ENCODE measurements at regions not wholly inside any gene's neighbourhood (a gene's known extent, or its start where the extent isn't known, plus 50 kb on each side); places are given as distances from the start of the nearest gene placed in this dataset.

GRCh38 chr15:47434596-47434995 lies 282.7 kb upstream of the SEMA6D start:
- no peak for DNase-seq (ENCODE audit: low read depth)
- TF ChIP-seq CTCF (IDR thresholded peaks at IDR 0.05; ENCODE audit: insufficient read depth, low read length): no peak

GRCh38 chr15:47437491-47437890 lies 279.8 kb upstream of the SEMA6D start:
- no peak for TF ChIP-seq CTCF (IDR thresholded peaks at IDR 0.05; ENCODE audit: insufficient read depth, low read length)
- DNase-seq (ENCODE audit: low read depth): no peak
- H3K4me3 ChIP-seq (ENCODE audit: low read depth, low read length): no peak overlapping the region

More at GRCh38 chr15:47434596-47434995, 282.7 kb upstream of the SEMA6D start:
- no peak overlapping the region for H3K4me3 ChIP-seq (ENCODE audit: low read depth, low read length)

GRCh38 chr15:47439146-47440111 lies 277.9 kb upstream of the SEMA6D start:
- no peak overlapping the region for H3K4me3 ChIP-seq (ENCODE audit: low read depth, low read length)
- peak; percentile 24 for DNase-seq (ENCODE audit: low read depth)
- TF ChIP-seq CTCF (IDR thresholded peaks at IDR 0.05; ENCODE audit: insufficient read depth, low read length): no peak

GRCh38 chr15:47442371-47442770 lies 274.9 kb upstream of the SEMA6D start:
- no peak for DNase-seq (ENCODE audit: low read depth)
- no peak overlapping the region for H3K4me3 ChIP-seq (ENCODE audit: low read depth, low read length)
- TF ChIP-seq CTCF (IDR thresholded peaks at IDR 0.05; ENCODE audit: insufficient read depth, low read length): no peak

- TF ChIP-seq CTCF (IDR thresholded peaks at IDR 0.05; ENCODE audit: insufficient read depth, low read length): no peak
- H3K4me3 ChIP-seq (ENCODE audit: low read depth, low read length): no peak overlapping the region
- no peak for DNase-seq (ENCODE audit: low read depth)
Observed at GRCh38 chr15:47443839-47444238, 273.5 kb upstream of the SEMA6D start.

GRCh38 chr15:47445723-47446392 lies 271.4 kb upstream of the SEMA6D start:
- DNase-seq (ENCODE audit: low read depth): no peak
- TF ChIP-seq CTCF (IDR thresholded peaks at IDR 0.05; ENCODE audit: insufficient read depth, low read length): no peak

More at GRCh38 chr15:47445723-47446392, 271.4 kb upstream of the SEMA6D start:
- H3K4me3 ChIP-seq (ENCODE audit: low read depth, low read length): no peak overlapping the region

Measured in fibroblast of the aortic adventitia (primary cell).